Ovary (tissue), 3 donors: ENCODE measurements at regions not wholly inside any gene's neighbourhood (a gene's known extent, or its start where the extent isn't known, plus 50 kb on each side); places are given as distances from the start of the nearest gene placed in this dataset.

ENCODE experiments used
- EP300 ChIP-seq: sonication (generic); formaldehyde crosslinking; IDR thresholded peaks from one replicate; pipeline ENCODE4 v1.6.1; 2017; ENCODE audit warnings: antibody characterized with exemption
- POLR2A ChIP-seq: fragments of 450-650 bp; IDR thresholded peaks from one replicate; pipeline ENCODE4 v1.6.1; 2017; ENCODE audit warnings: antibody characterized with exemption, mild to moderate bottlenecking, moderate library complexity
- TF ChIP-seq, protein P1 (sequence below), 3 donors: fragments of 450-650 bp in 2 of 3; fragments of 200-600 bp in 1 of 3; IDR thresholded peaks; one replicate each; pipeline versions ENCODE4 v1.5.1 to v1.8.0; 2016 to 2022; ENCODE audit warnings: antibody characterized with exemption in 3 of 3, mild to moderate bottlenecking in 1 of 3
- donor health status: DM: no; HTN: no; CAD: no.

GRCh38 chr10:110360857-110361474 is 56.2 kb upstream of the SMNDC1 start:
- TF ChIP-seq, protein P1, sequence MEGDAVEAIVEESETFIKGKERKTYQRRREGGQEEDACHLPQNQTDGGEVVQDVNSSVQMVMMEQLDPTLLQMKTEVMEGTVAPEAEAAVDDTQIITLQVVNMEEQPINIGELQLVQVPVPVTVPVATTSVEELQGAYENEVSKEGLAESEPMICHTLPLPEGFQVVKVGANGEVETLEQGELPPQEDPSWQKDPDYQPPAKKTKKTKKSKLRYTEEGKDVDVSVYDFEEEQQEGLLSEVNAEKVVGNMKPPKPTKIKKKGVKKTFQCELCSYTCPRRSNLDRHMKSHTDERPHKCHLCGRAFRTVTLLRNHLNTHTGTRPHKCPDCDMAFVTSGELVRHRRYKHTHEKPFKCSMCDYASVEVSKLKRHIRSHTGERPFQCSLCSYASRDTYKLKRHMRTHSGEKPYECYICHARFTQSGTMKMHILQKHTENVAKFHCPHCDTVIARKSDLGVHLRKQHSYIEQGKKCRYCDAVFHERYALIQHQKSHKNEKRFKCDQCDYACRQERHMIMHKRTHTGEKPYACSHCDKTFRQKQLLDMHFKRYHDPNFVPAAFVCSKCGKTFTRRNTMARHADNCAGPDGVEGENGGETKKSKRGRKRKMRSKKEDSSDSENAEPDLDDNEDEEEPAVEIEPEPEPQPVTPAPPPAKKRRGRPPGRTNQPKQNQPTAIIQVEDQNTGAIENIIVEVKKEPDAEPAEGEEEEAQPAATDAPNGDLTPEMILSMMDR (IDR thresholded peaks at IDR 0.05) = no peak
- TF ChIP-seq POLR2A = no peak
- TF ChIP-seq EP300 = no peak
